HG02885 (cell line): ENCODE measurements at regions not wholly inside any gene's neighbourhood (a gene's known extent, or its start where the extent isn't known, plus 50 kb on each side); places are given as distances from the start of the nearest gene placed in this dataset.
"Not testable (repeated sequence)": the region's sequence is repeated elsewhere in the genome, so short reads cannot be mapped to it uniquely, and the experiment has no call there.

Experiments used
- ATAC-seq: cut with Tn5 transposase; IDR thresholded peaks from one replicate; pipeline ENCODE4 v1.9.1; 2021; ENCODE audit warnings: mild to moderate bottlenecking; ENCODE audit not compliant: unreplicated experiment, poor library complexity

GRCh38 chr11:100409267-100409666 is 277.8 kb upstream of the ARHGAP42 start:
- not testable (repeated sequence) for ATAC-seq

GRCh38 chr11:100419518-100419917 is 267.6 kb upstream of the ARHGAP42 start:
- no peak for ATAC-seq

GRCh38 chr11:100434821-100435641 is 252.1 kb upstream of the ARHGAP42 start:
- ATAC-seq = no peak

GRCh38 chr11:100438376-100438775 is 248.7 kb upstream of the ARHGAP42 start:
- no peak for ATAC-seq

- ATAC-seq = no peak
These were observed 246.0 kb upstream of the ARHGAP42 start for GRCh38 chr11:100441086-100441485.

GRCh38 chr11:100442017-100442416 is 245.1 kb upstream of the ARHGAP42 start:
- no peak for ATAC-seq

GRCh38 chr11:100445231-100445735 is 241.8 kb upstream of the ARHGAP42 start:
- no peak for ATAC-seq

- ATAC-seq = not testable (repeated sequence)
These were observed 235.2 kb upstream of the ARHGAP42 start for GRCh38 chr11:100451801-100452460.

GRCh38 chr11:100459811-100460210 is 227.3 kb upstream of the ARHGAP42 start:
- no peak for ATAC-seq

- ATAC-seq = no peak
These were observed 226.7 kb upstream of the ARHGAP42 start for GRCh38 chr11:100460426-100460825.

- ATAC-seq = peak; percentile 54
These were observed 219.1 kb upstream of the ARHGAP42 start for GRCh38 chr11:100467821-100468508.

- no peak for ATAC-seq
These were observed 217.3 kb upstream of the ARHGAP42 start for GRCh38 chr11:100469835-100470234.

- no peak for ATAC-seq
These were observed 214.2 kb upstream of the ARHGAP42 start for GRCh38 chr11:100472727-100473389.

- ATAC-seq = no peak
These were observed 213.7 kb upstream of the ARHGAP42 start for GRCh38 chr11:100473390-100473740.

GRCh38 chr11:100484948-100485347 is 202.1 kb upstream of the ARHGAP42 start:
- ATAC-seq = no peak

GRCh38 chr11:100498780-100499179 is 188.3 kb upstream of the ARHGAP42 start:
- no peak for ATAC-seq

GRCh38 chr11:100501450-100501849 is 185.6 kb upstream of the ARHGAP42 start:
- no peak for ATAC-seq

- ATAC-seq = no peak
These were observed 174.6 kb upstream of the ARHGAP42 start for GRCh38 chr11:100512475-100512874.

GRCh38 chr11:100515087-100515486 is 172.0 kb upstream of the ARHGAP42 start:
- ATAC-seq = no peak

GRCh38 chr11:100525197-100525596 is 161.9 kb upstream of the ARHGAP42 start:
- no peak for ATAC-seq
